Fibroblast of lung (primary cell): ENCODE measurements at regions not wholly inside any gene's neighbourhood (a gene's known extent, or its start where the extent isn't known, plus 50 kb on each side); places are given as distances from the start of the nearest gene placed in this dataset.

Experiments
- EZH2 ChIP-seq: IDR thresholded peaks from 2 replicates; pipeline ENCODE4 v1.5.1; 2012; ENCODE audit warnings: low read length, control low read depth, mild to moderate bottlenecking; ENCODE audit errors: missing control alignments
- TF ChIP-seq, protein P1 (sequence below), 2 donors: IDR thresholded peaks in 1 of 2; conservative IDR thresholded peaks in 1 of 2; 1 replicate in 1 of 2; 2 replicates in 1 of 2; pipeline ENCODE4 v1.5.1; 2011 to 2012; ENCODE audit warnings: low read length in 2 of 2, control low read depth in 1 of 2, inconsistent platforms in 1 of 2, low read depth in 1 of 2, mild to moderate bottlenecking in 1 of 2

DNA sequence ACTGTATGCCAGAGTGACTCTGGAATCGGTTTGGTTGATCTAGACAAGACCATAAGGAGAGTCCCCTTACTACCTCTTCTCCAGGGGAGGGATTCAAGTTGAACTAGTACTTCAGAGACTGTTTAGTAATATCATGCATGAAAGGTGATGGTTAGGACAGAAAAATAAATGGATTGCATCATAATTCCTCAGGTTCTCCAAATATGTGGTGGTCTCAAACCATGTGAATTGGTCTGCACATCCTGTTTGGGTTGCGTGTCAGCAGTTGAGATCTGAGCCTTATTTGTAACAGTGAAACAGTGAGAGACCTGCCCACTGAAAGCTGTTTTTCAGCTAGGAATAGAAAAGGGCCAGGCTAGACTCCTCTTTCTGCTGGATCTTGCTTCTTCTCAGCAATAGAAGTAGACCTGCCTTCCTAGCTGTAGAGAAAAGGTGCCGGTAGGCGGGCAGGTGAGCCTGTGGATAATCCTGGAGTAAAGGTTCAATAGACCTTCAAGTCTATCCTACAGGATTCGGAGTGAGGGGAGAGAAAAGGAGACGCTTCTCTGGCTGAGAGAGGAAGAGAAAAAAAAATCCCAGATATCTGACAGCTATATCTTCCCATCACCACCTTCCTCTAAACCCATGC lies 258.5 kb upstream of the E2F7 start:
- TF ChIP-seq, protein P1, sequence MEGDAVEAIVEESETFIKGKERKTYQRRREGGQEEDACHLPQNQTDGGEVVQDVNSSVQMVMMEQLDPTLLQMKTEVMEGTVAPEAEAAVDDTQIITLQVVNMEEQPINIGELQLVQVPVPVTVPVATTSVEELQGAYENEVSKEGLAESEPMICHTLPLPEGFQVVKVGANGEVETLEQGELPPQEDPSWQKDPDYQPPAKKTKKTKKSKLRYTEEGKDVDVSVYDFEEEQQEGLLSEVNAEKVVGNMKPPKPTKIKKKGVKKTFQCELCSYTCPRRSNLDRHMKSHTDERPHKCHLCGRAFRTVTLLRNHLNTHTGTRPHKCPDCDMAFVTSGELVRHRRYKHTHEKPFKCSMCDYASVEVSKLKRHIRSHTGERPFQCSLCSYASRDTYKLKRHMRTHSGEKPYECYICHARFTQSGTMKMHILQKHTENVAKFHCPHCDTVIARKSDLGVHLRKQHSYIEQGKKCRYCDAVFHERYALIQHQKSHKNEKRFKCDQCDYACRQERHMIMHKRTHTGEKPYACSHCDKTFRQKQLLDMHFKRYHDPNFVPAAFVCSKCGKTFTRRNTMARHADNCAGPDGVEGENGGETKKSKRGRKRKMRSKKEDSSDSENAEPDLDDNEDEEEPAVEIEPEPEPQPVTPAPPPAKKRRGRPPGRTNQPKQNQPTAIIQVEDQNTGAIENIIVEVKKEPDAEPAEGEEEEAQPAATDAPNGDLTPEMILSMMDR (conservative IDR thresholded peaks at IDR 0.05 in 1 of 2, IDR thresholded peaks at IDR 0.05 in 1 of 2; ENCODE audit: low read depth in 1 of 2, low read length in 2 of 2) = no peak
- no peak for TF ChIP-seq EZH2
